GM12872 (cell line): ENCODE measurements at regions not wholly inside any gene's neighbourhood (a gene's known extent, or its start where the extent isn't known, plus 50 kb on each side); places are given as distances from the start of the nearest gene placed in this dataset.

ENCODE experiments used
- TF ChIP-seq, protein P1 (sequence below): IDR thresholded peaks from 3 replicates; pipeline ENCODE4 v1.5.1; 2011; ENCODE audit warnings: low read depth, mild to moderate bottlenecking, low read length, moderate library complexity; ENCODE audit not compliant: insufficient read depth

DNA sequence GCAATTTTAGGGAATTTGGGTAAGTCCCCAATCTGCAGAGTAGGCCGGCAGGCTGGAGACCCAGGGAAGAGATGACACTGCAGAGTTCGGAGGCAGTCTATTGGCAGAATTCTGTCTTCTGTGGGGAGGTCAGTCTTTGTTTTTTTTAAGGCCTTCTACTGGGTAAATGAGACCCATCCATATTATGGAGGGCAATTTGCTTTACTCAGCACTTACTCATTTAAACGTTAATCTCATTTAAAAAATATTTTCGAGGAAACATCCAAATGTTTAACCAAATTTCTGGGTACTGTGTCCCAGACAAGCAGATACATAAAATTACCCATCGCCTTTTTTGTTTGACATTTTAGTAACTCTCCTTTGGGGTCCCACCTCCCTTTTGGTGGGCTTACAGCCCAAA, 139.5 kb downstream of the IRS1 start:
- TF ChIP-seq, protein P1, sequence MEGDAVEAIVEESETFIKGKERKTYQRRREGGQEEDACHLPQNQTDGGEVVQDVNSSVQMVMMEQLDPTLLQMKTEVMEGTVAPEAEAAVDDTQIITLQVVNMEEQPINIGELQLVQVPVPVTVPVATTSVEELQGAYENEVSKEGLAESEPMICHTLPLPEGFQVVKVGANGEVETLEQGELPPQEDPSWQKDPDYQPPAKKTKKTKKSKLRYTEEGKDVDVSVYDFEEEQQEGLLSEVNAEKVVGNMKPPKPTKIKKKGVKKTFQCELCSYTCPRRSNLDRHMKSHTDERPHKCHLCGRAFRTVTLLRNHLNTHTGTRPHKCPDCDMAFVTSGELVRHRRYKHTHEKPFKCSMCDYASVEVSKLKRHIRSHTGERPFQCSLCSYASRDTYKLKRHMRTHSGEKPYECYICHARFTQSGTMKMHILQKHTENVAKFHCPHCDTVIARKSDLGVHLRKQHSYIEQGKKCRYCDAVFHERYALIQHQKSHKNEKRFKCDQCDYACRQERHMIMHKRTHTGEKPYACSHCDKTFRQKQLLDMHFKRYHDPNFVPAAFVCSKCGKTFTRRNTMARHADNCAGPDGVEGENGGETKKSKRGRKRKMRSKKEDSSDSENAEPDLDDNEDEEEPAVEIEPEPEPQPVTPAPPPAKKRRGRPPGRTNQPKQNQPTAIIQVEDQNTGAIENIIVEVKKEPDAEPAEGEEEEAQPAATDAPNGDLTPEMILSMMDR, result no peak

DNA sequence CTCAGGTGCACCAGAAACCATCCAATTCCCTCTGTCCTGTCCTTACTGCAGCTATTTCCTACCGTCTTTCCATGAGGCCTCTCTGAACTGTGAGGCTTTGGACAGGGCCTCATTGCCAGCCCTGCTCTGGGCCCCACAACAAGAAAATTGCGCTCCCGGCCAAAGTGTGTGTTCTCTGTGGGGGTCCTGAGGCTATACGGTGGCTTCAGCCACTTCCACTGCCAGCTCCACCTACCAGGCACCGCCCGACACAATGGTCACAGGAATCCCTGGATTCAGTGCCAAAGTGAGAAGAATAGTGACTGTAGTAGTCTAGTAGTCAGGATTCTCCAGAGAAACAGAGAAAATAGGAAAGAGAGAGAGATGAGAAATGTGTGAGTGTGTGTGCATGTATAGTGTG, 140.2 kb downstream of the IRS1 start:
- TF ChIP-seq, protein P1, result no peak

DNA sequence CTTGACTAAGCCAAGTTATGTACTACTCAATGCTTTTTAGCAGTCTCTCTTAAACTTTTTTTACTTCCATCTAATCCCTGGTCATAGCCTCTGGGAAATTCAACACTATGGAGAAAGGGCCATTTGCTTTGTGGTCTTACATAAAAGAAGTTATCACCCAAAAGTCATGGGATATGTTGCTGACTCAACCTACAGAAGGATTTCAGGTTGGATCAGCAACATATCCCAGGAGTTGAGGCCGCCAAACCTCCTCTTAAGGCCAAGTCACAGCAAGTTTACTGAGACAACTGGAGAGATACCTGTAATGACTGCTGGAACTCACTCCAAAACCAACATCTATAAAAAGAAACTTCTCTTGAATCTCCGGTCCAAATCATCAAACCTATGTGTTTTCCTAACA, 141.1 kb downstream of the IRS1 start:
- TF ChIP-seq, protein P1, result no peak

DNA sequence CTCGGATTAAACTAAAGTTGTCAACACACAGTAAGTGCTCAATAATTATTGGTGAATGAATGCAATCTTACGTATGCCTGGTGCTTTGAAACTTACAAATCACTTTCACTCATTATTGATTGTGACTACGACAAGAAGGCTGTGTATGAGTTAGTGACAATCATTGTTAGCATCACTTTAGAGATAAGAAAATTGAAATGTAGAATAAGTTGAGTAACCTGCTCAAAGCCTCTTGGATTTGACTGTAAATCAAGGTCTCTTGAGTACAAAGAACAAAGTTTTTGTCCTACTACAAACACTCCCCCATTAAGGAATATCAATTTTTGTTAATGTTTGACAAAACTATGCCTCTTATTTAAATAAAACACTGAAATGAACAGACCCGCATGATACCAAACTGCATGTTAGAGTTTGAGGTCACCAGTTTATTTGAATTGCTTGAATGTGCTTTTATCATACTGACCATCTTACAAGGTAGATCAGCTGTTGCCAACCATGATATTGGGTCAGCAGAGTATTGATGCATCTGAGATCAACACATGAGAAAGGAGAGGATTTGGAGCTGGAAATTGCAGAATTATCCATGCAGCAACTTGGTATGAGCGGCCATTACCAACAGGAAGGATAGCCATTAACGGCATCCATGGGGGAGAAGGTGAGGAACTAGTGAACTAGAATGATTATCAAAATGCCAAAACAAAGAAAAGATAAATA, 142.1 kb downstream of the IRS1 start:
- TF ChIP-seq, protein P1, result no peak

DNA sequence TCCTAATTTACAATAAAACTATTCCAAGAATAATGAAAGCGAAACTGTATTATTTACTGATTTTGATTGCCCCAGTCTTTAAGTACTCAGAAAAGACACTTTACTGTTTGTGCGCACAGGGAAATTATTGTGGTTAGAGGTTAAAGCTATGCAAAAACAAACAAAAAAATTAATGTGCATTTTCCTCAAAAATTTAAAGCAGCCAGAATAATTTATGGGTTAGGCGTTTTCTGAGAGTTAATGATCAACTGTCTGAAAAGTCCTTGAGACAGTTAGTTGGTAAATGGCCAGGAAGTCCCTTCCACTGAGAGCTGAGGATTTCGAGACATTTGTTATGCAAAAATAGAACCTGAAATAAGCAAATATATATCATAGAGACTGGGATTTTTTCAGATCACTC, 143.3 kb downstream of the IRS1 start:
- TF ChIP-seq, protein P1, result no peak

DNA sequence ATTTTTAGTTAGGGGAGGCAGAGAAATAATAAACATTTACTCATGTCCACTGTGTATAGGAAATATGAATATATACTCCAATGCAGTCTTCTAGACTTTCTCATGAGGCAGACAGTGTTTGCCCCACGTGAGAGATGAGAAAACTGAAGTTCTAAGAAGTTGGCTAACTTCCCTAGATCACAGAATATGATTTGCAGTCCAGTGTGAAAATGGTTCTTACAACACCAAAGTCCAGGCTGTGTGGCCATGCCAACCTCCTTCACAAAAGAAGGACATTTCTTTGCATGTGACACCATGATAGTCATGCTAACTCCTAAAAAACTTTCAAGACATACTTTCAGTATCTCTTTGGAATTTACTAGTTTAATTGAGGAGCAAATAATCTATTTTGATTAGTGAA, 143.7 kb downstream of the IRS1 start:
- TF ChIP-seq, protein P1, result no peak

DNA sequence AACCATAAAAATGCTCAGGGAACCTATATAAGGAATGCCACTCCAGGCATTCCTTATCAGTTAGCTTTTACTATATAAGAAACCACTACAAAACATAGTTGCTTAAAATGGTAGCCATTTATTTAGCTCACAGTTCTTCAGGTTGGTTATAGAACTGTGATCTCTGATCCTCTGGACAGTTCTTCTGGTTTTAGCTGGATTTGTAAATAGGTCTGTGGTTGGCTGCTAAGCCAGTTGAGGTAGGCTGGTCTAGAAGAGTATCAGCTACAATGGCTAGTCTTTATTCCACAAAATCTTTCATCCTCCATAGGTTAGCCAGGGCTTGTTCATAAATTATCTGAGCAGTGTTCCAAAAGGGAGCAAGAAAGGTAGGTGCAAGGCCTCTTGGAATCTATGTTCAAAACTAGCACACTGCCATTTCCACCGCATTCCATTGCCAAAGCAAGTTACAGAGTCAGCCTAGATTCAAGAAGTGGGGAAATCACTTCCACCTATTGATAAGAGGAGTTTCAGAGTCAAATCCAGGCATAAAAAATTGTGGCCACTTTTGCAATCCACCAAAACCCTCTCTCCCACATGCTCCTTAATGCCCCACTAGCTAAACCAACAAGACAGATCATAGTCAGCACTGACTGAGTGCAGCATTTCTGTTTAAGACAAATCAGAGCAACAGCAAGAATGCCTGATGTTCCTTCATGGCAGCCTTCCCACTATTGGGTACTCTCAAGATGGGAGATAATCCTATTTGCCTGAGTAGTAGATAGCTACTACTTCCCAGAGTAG, 146.4 kb downstream of the IRS1 start:
- TF ChIP-seq, protein P1, result no peak
